Caco-2 (cell line): ENCODE measurements at regions not wholly inside any gene's neighbourhood (a gene's known extent, or its start where the extent isn't known, plus 50 kb on each side); places are given as distances from the start of the nearest gene placed in this dataset.

Source experiments
- BruUV-seq: library from RNA; stranded (reverse); fragments of 400-500 nt; replicated peaks from 2 replicates; lab custom pipeline; 2021; lab: Mats Ljungman, UMichigan
- CTCF ChIA-PET: fragments of 300-600 bp; sonication (Branson Sonifier 250); formaldehyde crosslinking; loops from one replicate; lab custom pipeline; 2022; ENCODE audit warnings: antibody characterized with exemption; lab: Charles Lee
- POLR2A ChIA-PET: fragments of 300-600 bp; sonication (Branson Sonifier 250); formaldehyde crosslinking; loops from one replicate; lab custom pipeline; 2022; ENCODE audit warnings: antibody characterized with exemption; lab: Charles Lee
- DNase-seq, 2 experiments: peaks; one replicate each; pipeline versions ENCODE4 v3.0.0 to v3.0.0-alpha.2; 2020 to 2022
- H3K27me3 ChIP-seq: replicated peaks from 2 replicates; pipeline ENCODE4 v1.6.0; 2011; ENCODE audit warnings: low read length; ENCODE audit not compliant: control insufficient read depth, insufficient read depth
- H3K36me3 ChIP-seq: 2 replicates; pipeline ENCODE4 v1.5.1; 2011; ENCODE audit warnings: low read length; ENCODE audit not compliant: control insufficient read depth, insufficient read depth
- H3K4me1 ChIP-seq: fragments of 250-450 bp; sonication (Bioruptor Pico); 2 replicates; pipeline ENCODE4 v1.5.1; 2020; ENCODE audit warnings: mild to moderate bottlenecking
- H3K4me3 ChIP-seq: 2 replicates; pipeline ENCODE4 v1.5.1; 2011; ENCODE audit warnings: low read depth, mild to moderate bottlenecking, control low read depth, low read length
- H3K9me3 ChIP-seq: fragments of 250-450 bp; sonication (Bioruptor Pico); 2 replicates; pipeline ENCODE4 v1.5.1; 2020; ENCODE audit warnings: mild to moderate bottlenecking, moderate library complexity
- H3K27ac Mint-ChIP-seq: one replicate; pipeline ENCODE4 v1.8.0; 2022; ENCODE audit warnings: mixed read lengths; ENCODE audit not compliant: unreplicated experiment
- H3K27me3 Mint-ChIP-seq: one replicate; pipeline ENCODE4 v1.8.0; 2022; ENCODE audit warnings: mixed read lengths; ENCODE audit not compliant: insufficient read depth, unreplicated experiment
- H3K36me3 Mint-ChIP-seq: one replicate; pipeline ENCODE4 v1.8.0; 2022; ENCODE audit warnings: mild to moderate bottlenecking, mixed read lengths; ENCODE audit not compliant: insufficient read depth, unreplicated experiment
- H3K4me1 Mint-ChIP-seq: one replicate; pipeline ENCODE4 v1.8.0; 2022; ENCODE audit warnings: low read depth, mixed read lengths; ENCODE audit not compliant: unreplicated experiment
- H3K4me3 Mint-ChIP-seq: one replicate; pipeline ENCODE4 v1.8.0; 2022; ENCODE audit warnings: mild to moderate bottlenecking, moderate library complexity, mixed read lengths; ENCODE audit not compliant: unreplicated experiment
- H3K9me3 Mint-ChIP-seq: one replicate; pipeline ENCODE4 v1.8.0; 2022; ENCODE audit warnings: mixed read lengths; ENCODE audit not compliant: unreplicated experiment
- intact Hi-C: fragments of 100-400 bp; cut with micrococcal nuclease; formaldehyde crosslinking; loops from one replicate; pipeline ENCODE4 v1.10.0; 2022; ENCODE audit not compliant: unreplicated experiment
- TF ChIP-seq, protein P1 (sequence below), 2 experiments: fragments of 200-600 bp in 1 of 2; IDR thresholded peaks; 1 replicate in 1 of 2; 2 replicates in 1 of 2; pipeline versions ENCODE4 v1.5.1 to v1.8.0; 2011 to 2022; ENCODE audit warnings: antibody characterized with exemption in 1 of 2, control low read depth in 1 of 2, inconsistent platforms in 1 of 2, low read depth in 1 of 2, low read length in 1 of 2, mild to moderate bottlenecking in 1 of 2, moderate library complexity in 1 of 2; ENCODE audit not compliant: insufficient read depth in 1 of 2, severe bottlenecking in 1 of 2, unreplicated experiment in 1 of 2

DNA sequence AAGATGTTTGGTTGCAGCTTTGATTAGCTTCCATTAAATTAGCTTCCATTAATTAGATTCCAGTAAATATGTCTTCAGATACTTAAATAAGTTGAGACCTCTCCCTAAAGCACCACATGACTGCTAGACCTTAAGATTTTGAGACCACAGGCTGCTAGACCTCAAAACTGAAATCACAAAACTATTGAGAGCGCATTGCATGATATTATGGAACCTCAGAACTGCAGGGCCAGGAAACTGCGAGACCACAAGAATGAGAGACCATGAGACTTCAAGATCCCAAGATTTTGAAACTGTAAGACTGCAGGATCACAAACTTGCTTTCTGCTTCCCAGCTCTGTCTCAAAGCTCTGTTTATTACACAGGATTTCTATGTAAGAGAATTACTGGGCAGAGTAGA is 87.4 kb downstream of the TRIM42 start:
- BruUV-seq: no TSS peak
- no peak for DNase-seq
- peaks cover 5% of the 10 kb centered on the region for H3K27me3 Mint-ChIP-seq
- intact Hi-C loops: no loop called here
- no peaks in the 10 kb centered on the region for H3K36me3 Mint-ChIP-seq
- no peak overlapping the region for H3K4me3 ChIP-seq
- no peaks in the 10 kb centered on the region; the same call in 1 of the 2 replicates for H3K27me3 ChIP-seq
- H3K4me1 ChIP-seq: no peaks in the 10 kb centered on the region
- H3K27ac Mint-ChIP-seq: no peak overlapping the region
- ChIA-PET POLR2A (no interaction called here), CTCF (no interaction called here)
- no peaks in the 10 kb centered on the region for H3K36me3 ChIP-seq
- H3K4me1 Mint-ChIP-seq: no peaks in the 10 kb centered on the region
- no peaks in the 10 kb centered on the region for H3K9me3 Mint-ChIP-seq
- no peaks in the 10 kb centered on the region for H3K9me3 ChIP-seq
- TF ChIP-seq, protein P1, sequence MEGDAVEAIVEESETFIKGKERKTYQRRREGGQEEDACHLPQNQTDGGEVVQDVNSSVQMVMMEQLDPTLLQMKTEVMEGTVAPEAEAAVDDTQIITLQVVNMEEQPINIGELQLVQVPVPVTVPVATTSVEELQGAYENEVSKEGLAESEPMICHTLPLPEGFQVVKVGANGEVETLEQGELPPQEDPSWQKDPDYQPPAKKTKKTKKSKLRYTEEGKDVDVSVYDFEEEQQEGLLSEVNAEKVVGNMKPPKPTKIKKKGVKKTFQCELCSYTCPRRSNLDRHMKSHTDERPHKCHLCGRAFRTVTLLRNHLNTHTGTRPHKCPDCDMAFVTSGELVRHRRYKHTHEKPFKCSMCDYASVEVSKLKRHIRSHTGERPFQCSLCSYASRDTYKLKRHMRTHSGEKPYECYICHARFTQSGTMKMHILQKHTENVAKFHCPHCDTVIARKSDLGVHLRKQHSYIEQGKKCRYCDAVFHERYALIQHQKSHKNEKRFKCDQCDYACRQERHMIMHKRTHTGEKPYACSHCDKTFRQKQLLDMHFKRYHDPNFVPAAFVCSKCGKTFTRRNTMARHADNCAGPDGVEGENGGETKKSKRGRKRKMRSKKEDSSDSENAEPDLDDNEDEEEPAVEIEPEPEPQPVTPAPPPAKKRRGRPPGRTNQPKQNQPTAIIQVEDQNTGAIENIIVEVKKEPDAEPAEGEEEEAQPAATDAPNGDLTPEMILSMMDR (IDR thresholded peaks at IDR 0.05; ENCODE audit: insufficient read depth in 1 of 2, low read depth in 1 of 2, low read length in 1 of 2, severe bottlenecking in 1 of 2, unreplicated experiment in 1 of 2): no peak
- H3K4me3 Mint-ChIP-seq: no peak overlapping the region

DNA sequence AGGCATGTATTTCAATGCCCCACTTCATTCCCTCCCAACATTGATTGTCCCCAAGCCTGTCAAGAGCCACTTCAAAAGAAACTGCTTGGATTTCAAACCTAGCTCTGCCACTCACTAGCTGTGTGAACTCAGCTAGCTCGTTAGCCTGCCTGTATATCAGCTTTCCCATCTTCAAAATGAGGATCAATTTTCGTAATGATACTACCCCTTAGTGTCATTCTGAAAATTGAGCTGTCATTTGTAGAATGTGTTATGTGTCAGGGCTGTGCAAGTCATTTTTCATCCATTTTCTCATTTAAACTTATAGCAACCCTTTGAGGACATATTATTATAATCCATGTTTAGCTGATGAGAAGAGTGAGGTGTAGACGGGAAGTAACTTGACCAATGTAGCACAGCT is 88.6 kb downstream of the TRIM42 start:
- no peak for DNase-seq
- Histone ChIP-seq H3K4me1 (no peaks in the 10 kb centered on the region), H3K4me3 (no peak overlapping the region), H3K36me3 (no peaks in the 10 kb centered on the region), H3K9me3 (no peaks in the 10 kb centered on the region), H3K27me3 (no peaks in the 10 kb centered on the region)
- Mint-ChIP-seq H3K36me3 (no peaks in the 10 kb centered on the region), H3K27me3 (peaks cover 10% of the 10 kb centered on the region), H3K27ac (no peak overlapping the region), H3K4me1 (no peaks in the 10 kb centered on the region), H3K4me3 (no peak overlapping the region), H3K9me3 (peaks cover 7% of the 10 kb centered on the region)
- BruUV-seq: no TSS peak
- intact Hi-C loops: no loop called here
- POLR2A ChIA-PET: no interaction called here
- CTCF ChIA-PET: no interaction called here
- TF ChIP-seq, protein P1 (IDR thresholded peaks at IDR 0.05; ENCODE audit: insufficient read depth in 1 of 2, low read depth in 1 of 2, low read length in 1 of 2, severe bottlenecking in 1 of 2, unreplicated experiment in 1 of 2): no peak

DNA sequence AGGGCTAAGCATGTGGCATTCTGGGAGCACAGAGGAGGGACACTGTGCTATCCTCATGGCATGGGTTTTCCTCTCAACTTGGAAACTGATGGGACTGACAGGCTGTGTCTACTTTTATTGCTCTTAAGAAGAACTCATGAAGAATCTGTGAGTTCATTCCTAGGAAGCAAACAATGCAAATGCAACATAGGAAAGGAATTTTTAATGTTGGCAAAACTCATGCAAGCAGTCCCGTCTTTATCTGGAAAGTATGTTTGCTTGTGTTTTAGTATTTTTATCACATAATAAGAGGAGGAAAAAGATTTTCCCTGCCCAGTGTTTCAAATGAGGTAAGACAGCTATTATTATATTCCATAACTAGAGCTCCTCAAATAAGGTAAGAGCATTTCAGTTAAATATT is 89.7 kb downstream of the TRIM42 start:
- H3K9me3 ChIP-seq: no peaks in the 10 kb centered on the region
- peaks cover 12% of the 10 kb centered on the region for H3K27me3 Mint-ChIP-seq
- no peaks in the 10 kb centered on the region for H3K4me1 ChIP-seq
- ChIA-PET POLR2A (no interaction called here), CTCF (no interaction called here)
- H3K27ac Mint-ChIP-seq: no peak overlapping the region
- no peaks in the 10 kb centered on the region for H3K27me3 ChIP-seq
- no peak for DNase-seq
- no peak overlapping the region for H3K4me3 Mint-ChIP-seq
- peaks cover 9% of the 10 kb centered on the region for H3K9me3 Mint-ChIP-seq
- no peaks in the 10 kb centered on the region for H3K4me1 Mint-ChIP-seq
- H3K4me3 ChIP-seq: no peak overlapping the region
- H3K36me3 Mint-ChIP-seq: no peaks in the 10 kb centered on the region
- no TSS peak for BruUV-seq
- no peaks in the 10 kb centered on the region for H3K36me3 ChIP-seq
- intact Hi-C loops: no loop called here
- TF ChIP-seq, protein P1 (IDR thresholded peaks at IDR 0.05; ENCODE audit: insufficient read depth in 1 of 2, low read depth in 1 of 2, low read length in 1 of 2, severe bottlenecking in 1 of 2, unreplicated experiment in 1 of 2): no peak
